ENCODE measurements at regions not wholly inside any gene's neighbourhood (a gene's known extent, or its start where the extent isn't known, plus 50 kb on each side); places are given as distances from the start of the nearest gene placed in this dataset.

GRCh38 chr20:60691966-60692615, 560.0 kb upstream of the CDH4 start:
- ATAC-seq (no peak), DNase-seq (no peak)
- H3K9me3 Mint-ChIP-seq, result no peaks in the 10 kb centered on the region
- no peak overlapping the region for H3K27ac Mint-ChIP-seq
- no peak overlapping the region for H3K4me3 Mint-ChIP-seq
- H3K36me3 Mint-ChIP-seq, result no peaks in the 10 kb centered on the region
- POLR2A ChIA-PET, result no interaction called here
- H3K27me3 Mint-ChIP-seq, result peaks cover 4 to 24% (median 14%) of the 10 kb centered on the region in 5 donors
- H3K4me1 Mint-ChIP-seq, result peaks cover 0 to 2% (median 0%) of the 10 kb centered on the region in 4 donors

- peaks cover 8 to 26% (median 13%) of the 10 kb centered on the region in 5 donors for H3K27me3 Mint-ChIP-seq
- peaks cover 0 to 2% (median 0%) of the 10 kb centered on the region in 4 donors for H3K4me1 Mint-ChIP-seq
- H3K4me3 Mint-ChIP-seq, result no peak overlapping the region
- ATAC-seq (no peak), DNase-seq (no peak)
- no peaks in the 10 kb centered on the region for H3K36me3 Mint-ChIP-seq
- H3K9me3 Mint-ChIP-seq, result peaks cover 0 to 4% (median 0%) of the 10 kb centered on the region in 9 donors
- POLR2A ChIA-PET, result no interaction called here
- no peak overlapping the region for H3K27ac Mint-ChIP-seq
Observed at GRCh38 chr20:60693496-60694133, 558.4 kb upstream of the CDH4 start.

GRCh38 chr20:60694763-60695162, 557.3 kb upstream of the CDH4 start:
- Mint-ChIP-seq H3K9me3 (peaks cover 0 to 4% (median 0%) of the 10 kb centered on the region in 9 donors), H3K27me3 (peaks cover 7 to 34% (median 9%) of the 10 kb centered on the region in 5 donors), H3K36me3 (no peaks in the 10 kb centered on the region), H3K4me1 (peaks cover 0 to 2% (median 0%) of the 10 kb centered on the region in 4 donors), H3K27ac (no peak overlapping the region), H3K4me3 (no peak overlapping the region)
- ATAC-seq (no peak), DNase-seq (no peak)
- POLR2A ChIA-PET, result no interaction called here

- Mint-ChIP-seq H3K9me3 (peaks cover 0 to 4% (median 0%) of the 10 kb centered on the region in 9 donors), H3K27me3 (peaks cover 7 to 34% (median 9%) of the 10 kb centered on the region in 5 donors), H3K27ac (no peak overlapping the region), H3K4me3 (no peak overlapping the region), H3K4me1 (peaks cover 0 to 2% (median 0%) of the 10 kb centered on the region in 4 donors), H3K36me3 (no peaks in the 10 kb centered on the region)
- POLR2A ChIA-PET, result no interaction called here
- ATAC-seq (no peak), DNase-seq (no peak)
Observed at GRCh38 chr20:60695226-60696000, 556.6 kb upstream of the CDH4 start.

GRCh38 chr20:60697252-60697651, 554.8 kb upstream of the CDH4 start:
- POLR2A ChIA-PET, result no interaction called here
- Mint-ChIP-seq H3K4me1 (no peaks in the 10 kb centered on the region), H3K4me3 (no peak overlapping the region), H3K36me3 (no peaks in the 10 kb centered on the region), H3K27me3 (peaks cover 0 to 25% (median 8%) of the 10 kb centered on the region in 5 donors), H3K9me3 (peaks cover 0 to 4% (median 0%) of the 10 kb centered on the region in 9 donors), H3K27ac (no peak overlapping the region)
- DNase-seq (no peak), ATAC-seq (no peak)

- Mint-ChIP-seq H3K4me1 (no peaks in the 10 kb centered on the region), H3K36me3 (no peaks in the 10 kb centered on the region), H3K27me3 (peaks cover 0 to 23% (median 5%) of the 10 kb centered on the region in 5 donors), H3K4me3 (no peak overlapping the region), H3K9me3 (peaks cover 0 to 4% (median 0%) of the 10 kb centered on the region in 9 donors), H3K27ac (no peak overlapping the region)
- DNase-seq, result no peak
- POLR2A ChIA-PET, result no interaction called here
- ATAC-seq, result no peak
Observed at GRCh38 chr20:60700728-60701127, 551.3 kb upstream of the CDH4 start.

- POLR2A ChIA-PET, result no interaction called here
- no peak for ATAC-seq
Observed at GRCh38 chr20:60704147-60704546, 547.9 kb upstream of the CDH4 start.

GRCh38 chr20:60713396-60713795, 538.7 kb upstream of the CDH4 start:
- POLR2A ChIA-PET, result no interaction called here
- no peaks in the 10 kb centered on the region for H3K9me3 Mint-ChIP-seq

More at GRCh38 chr20:60704147-60704546, 547.9 kb upstream of the CDH4 start:
- Mint-ChIP-seq H3K4me1 (no peaks in the 10 kb centered on the region), H3K27ac (no peak overlapping the region), H3K9me3 (peaks cover 0 to 3% (median 0%) of the 10 kb centered on the region in 9 donors), H3K4me3 (no peak overlapping the region), H3K36me3 (no peaks in the 10 kb centered on the region), H3K27me3 (peaks cover 1 to 25% (median 5%) of the 10 kb centered on the region in 5 donors)
- DNase-seq, result no peak

GRCh38 chr20:60715172-60715571, 536.9 kb upstream of the CDH4 start:
- Mint-ChIP-seq H3K36me3 (no peaks in the 10 kb centered on the region), H3K27me3 (peaks cover 3 to 30% (median 19%) of the 10 kb centered on the region in 5 donors), H3K4me1 (no peaks in the 10 kb centered on the region), H3K4me3 (no peak overlapping the region), H3K27ac (no peak overlapping the region), H3K9me3 (no peaks in the 10 kb centered on the region)
- no peak for ATAC-seq
- no peak for DNase-seq
- POLR2A ChIA-PET, result no interaction called here

More at GRCh38 chr20:60713396-60713795, 538.7 kb upstream of the CDH4 start:
- no peak overlapping the region for H3K4me3 Mint-ChIP-seq
- H3K36me3 Mint-ChIP-seq, result no peaks in the 10 kb centered on the region
- peaks cover 3 to 19% (median 16%) of the 10 kb centered on the region in 5 donors for H3K27me3 Mint-ChIP-seq
- DNase-seq, result no peak
- ATAC-seq, result no peak
- no peaks in the 10 kb centered on the region for H3K4me1 Mint-ChIP-seq
- no peak overlapping the region for H3K27ac Mint-ChIP-seq

- no peak for ATAC-seq
- no peaks in the 10 kb centered on the region for H3K36me3 Mint-ChIP-seq
Observed at GRCh38 chr20:60718743-60719480, 533.1 kb upstream of the CDH4 start.

GRCh38 chr20:60725311-60725906, 526.7 kb upstream of the CDH4 start:
- ATAC-seq, result no peak
- POLR2A ChIA-PET, result no interaction called here

More at GRCh38 chr20:60718743-60719480, 533.1 kb upstream of the CDH4 start:
- POLR2A ChIA-PET, result no interaction called here
- H3K9me3 Mint-ChIP-seq, result no peaks in the 10 kb centered on the region
- no peaks in the 10 kb centered on the region for H3K4me1 Mint-ChIP-seq
- no peak overlapping the region for H3K4me3 Mint-ChIP-seq
- H3K27me3 Mint-ChIP-seq, result peaks cover 3 to 32% (median 19%) of the 10 kb centered on the region in 5 donors
- H3K27ac Mint-ChIP-seq, result peak overlapping the region in 1 of 10 donors; percentile 26
- no peak for DNase-seq

GRCh38 chr20:60727425-60727824, 524.6 kb upstream of the CDH4 start:
- Mint-ChIP-seq H3K36me3 (peaks cover 0 to 3% (median 0%) of the 10 kb centered on the region in 3 donors), H3K27me3 (peaks cover 0 to 8% (median 0%) of the 10 kb centered on the region in 5 donors), H3K27ac (no peak overlapping the region), H3K4me1 (no peaks in the 10 kb centered on the region), H3K4me3 (no peak overlapping the region), H3K9me3 (peaks cover 0 to 24% (median 9%) of the 10 kb centered on the region in 9 donors)
- DNase-seq, result no peak
- POLR2A ChIA-PET, result no interaction called here
- no peak for ATAC-seq

More at GRCh38 chr20:60725311-60725906, 526.7 kb upstream of the CDH4 start:
- Mint-ChIP-seq H3K4me3 (no peak overlapping the region), H3K4me1 (no peaks in the 10 kb centered on the region), H3K9me3 (peaks cover 0 to 21% (median 9%) of the 10 kb centered on the region in 9 donors), H3K36me3 (peaks cover 0 to 3% (median 0%) of the 10 kb centered on the region in 3 donors), H3K27me3 (peaks cover 0 to 12% (median 2%) of the 10 kb centered on the region in 5 donors), H3K27ac (no peak overlapping the region)
- DNase-seq, result no peak
